OCI-M1 (cell line): ENCODE measurements at regions not wholly inside any gene's neighbourhood (a gene's known extent, or its start where the extent isn't known, plus 50 kb on each side); places are given as distances from the start of the nearest gene placed in this dataset.
"Not testable (repeated sequence)": the region's sequence is repeated elsewhere in the genome, so short reads cannot be mapped to it uniquely, and the experiment has no call there.

Experiments used
- DNase-seq: peaks from one replicate; lab custom pipeline; 2025; lab: John Stamatoyannopoulos, UW

DNA sequence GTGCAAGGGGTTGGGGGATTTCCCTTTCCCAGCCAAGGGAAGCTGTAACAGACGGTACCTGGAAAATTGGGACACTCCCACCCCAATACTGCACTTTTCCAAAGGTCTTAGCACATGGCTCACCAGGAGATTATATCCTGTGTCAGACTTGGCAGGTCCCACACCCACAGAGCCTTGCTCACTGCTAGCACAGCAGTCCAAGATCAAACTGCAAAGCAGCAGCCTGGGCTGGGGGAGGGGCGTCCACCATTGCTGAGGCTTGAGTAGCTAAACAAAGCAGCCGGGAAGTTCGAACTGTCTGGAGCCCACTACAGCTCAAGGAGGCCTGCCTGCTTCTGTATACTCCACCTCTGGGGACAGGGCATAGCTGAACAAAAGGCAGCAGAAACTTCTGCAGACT, 604.2 kb upstream of the SEMA3D start:
- not testable (repeated sequence) for DNase-seq

DNA sequence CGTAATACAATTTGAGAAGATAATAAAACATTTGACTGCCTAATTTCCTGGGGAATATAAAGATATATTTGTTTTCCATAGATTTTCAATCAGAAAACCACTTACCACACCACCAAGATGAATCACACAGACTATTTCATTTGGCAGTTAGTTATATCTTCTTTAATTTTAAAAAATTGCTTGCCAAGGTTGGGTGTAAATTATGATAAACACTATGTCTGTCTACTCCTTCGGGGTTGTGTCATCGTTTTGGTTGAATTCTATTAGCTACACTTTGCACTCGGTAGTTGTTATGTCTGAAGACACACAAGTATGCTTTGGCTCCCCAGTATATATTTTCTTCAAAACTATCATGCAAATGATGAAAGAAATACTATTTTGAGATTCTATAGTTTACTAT, 594.8 kb upstream of the SEMA3D start:
- DNase-seq: peak; percentile 22

DNA sequence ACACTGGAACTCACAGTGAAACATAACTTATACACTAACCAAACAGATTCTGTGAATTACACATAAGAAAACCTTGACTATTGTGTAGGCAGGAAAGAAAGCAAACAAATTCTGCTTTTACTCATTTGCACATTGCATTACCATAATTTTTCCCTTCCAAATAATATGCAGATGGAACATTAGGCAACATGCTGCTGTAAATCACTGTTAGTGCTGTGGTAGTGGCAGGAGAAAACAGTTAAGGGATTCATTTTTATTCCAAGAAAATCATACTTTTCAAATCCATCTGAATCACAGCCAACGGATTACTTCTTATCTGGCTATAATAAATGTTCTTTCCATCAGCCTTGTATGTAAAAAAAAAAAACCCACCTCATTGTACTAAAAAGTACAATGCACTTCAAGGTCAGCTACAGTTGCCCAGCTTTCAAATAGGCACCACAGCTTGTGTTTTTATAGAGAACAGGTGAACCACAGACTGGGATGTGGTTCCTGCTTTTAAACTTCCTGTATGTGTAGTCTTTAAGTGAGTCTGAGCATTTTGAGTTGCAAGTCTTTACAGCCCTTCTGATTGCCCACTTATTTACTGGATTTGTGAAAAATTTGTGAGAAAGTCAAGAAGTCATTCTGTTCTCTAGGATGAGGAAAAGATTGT, 590.0 kb upstream of the SEMA3D start:
- DNase-seq: no peak

DNA sequence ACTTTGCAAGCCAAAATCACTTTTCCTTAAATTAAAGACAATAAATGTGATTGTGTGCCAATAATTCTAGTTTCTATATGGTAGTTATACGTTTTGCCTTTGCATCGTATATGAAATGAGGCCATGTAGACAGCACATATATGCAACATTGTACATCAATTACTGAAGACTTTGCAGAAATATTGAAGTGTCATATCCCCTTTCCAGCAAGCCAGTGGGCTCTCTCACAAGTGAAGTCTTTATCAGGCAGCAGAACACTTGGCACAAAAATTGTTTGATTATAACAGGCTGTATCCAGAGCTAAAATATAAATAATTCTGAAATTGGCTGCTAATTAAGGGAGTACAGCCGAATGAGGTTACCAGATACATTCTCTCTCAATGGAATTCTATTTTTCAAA, 588.6 kb upstream of the SEMA3D start:
- DNase-seq: no peak

DNA sequence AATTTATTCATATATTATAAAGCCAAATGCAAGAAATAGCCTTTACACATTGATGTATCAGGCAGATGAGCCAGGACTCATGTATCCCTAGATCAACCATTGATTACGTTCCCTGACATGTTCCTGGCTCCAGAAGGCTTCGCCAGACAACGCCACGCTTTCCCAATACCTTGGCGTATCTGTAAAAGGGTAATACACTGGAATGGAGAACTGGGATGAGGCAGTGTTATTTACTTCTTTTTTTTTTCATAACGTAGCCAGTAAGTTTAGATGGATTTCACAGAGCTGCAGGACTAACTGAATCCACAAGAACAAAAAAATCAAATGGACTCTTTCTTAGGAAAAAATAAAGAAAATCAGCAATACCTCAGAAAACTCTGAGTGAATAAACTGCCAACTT, 588.1 kb upstream of the SEMA3D start:
- DNase-seq: no peak

GRCh38 chr7:85773116-85773728, 586.4 kb upstream of the SEMA3D start:
- DNase-seq: no peak

DNA sequence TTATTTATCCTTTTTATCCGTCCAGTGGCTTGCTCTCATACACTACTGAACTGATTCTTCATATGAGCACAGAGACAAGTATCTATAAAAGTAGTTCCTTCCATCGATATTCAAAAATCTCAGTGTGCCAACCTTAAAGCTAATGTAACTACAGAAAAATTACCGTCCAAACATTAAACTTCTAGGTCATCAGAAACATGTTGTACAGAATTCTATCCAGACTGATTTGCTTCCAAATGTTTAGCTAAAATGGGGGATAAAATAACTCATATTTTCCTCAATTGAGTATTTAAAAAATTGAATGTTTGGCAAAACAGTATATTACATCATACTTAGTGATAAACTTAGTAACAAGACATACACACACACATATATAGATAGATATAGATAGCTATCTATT, 584.7 kb upstream of the SEMA3D start:
- no peak for DNase-seq

DNA sequence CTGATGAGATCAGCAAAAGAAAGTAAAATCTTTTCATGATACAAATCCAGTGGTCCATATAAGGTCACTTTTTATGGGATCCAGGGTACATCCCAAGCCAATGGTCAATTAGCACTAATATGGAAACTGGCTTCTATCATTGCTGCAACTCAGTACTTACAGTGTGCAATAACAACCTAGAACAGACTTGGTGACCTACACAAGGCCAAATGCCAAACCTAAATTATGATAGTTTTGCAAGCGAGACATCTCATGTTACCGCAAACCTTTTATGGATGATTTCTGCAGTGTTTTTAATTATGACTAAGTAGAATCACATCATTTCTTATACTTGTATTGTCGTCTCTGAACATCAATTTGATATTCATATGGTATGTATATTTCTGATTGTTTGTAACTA, 583.5 kb upstream of the SEMA3D start:
- DNase-seq: no peak

GRCh38 chr7:85765698-85766298, 578.9 kb upstream of the SEMA3D start:
- DNase-seq: no peak

GRCh38 chr7:85764034-85764433, 577.2 kb upstream of the SEMA3D start:
- no peak for DNase-seq

DNA sequence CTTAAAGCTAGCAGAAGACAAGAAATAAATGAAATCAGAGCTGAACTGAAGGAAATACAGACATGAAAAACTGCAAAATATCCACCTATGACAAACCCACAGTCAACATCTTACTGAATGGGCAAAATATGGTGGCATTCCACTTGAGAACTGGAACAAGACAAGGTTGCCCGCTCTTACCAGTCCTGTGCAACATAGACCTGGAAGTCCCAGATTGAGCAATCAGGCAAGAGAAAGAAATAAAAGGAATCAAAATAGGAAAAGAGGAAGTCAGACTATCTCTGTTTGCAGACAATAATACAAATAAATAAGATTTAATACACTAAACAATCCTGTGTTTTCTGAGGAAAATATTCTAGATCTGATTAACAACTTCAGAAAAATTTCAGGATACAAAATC, 570.5 kb upstream of the SEMA3D start:
- DNase-seq: no peak

- peak; percentile 87 for DNase-seq
Measured at GRCh38 chr7:85750454-85750949, 563.6 kb upstream of the SEMA3D start.

DNA sequence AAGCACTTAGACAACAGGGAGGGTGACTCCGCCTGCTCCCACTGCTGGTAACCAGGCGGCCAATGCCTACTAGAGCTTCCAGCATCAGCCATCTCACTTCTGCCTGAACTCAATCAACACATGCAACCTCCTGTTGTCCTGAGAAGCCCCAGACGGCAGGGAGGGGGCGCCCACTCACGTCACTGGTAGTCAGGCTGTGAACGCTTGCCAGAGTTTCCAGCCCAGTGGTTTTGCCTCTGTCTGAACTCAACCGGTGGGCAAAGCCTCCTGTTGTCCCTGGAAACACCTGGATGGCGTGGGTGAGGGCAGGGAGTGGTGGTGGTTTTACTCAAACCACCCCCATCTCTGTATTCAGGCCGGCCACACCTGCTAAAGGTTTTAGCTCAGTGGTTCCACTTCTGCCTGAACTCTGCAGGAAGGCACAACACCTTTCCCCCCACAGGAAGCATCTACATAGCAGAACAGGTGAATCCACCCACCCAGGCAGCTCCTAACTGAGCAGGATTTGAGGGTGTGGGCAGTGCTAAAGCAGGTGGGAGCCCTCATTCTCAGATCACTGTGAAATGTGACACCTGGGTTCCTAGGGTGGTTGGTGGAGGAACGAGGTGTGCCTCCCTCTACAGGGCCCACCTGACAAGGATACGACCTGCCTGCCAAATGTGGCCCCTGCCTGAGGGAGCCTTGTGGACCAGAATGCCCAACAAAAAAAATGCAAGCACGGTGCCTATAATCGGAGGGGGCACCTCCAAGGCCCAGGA, 563.0 kb upstream of the SEMA3D start:
- DNase-seq: peak; percentile 11

DNA sequence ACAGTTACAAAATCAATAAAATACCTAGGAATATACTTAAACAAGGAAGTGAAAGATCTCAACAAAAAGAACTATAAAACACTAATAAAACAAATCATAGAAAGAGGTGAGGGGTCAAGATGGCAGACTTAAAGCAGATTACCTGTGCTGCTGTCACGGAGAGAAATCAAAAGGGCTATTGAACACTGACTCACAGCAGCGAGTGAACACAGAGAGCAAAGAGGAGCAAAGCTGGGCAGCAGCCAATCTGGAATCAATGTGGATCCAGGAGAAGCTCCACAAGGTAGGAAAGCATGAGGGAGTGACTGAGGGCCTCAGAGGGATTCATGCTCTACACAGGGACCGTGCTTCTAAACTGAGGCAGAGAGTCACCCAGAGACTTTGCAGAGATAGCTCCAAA, 562.0 kb upstream of the SEMA3D start:
- DNase-seq: no peak

- DNase-seq: no peak
Measured at GRCh38 chr7:85737426-85737825, 550.6 kb upstream of the SEMA3D start.

DNA sequence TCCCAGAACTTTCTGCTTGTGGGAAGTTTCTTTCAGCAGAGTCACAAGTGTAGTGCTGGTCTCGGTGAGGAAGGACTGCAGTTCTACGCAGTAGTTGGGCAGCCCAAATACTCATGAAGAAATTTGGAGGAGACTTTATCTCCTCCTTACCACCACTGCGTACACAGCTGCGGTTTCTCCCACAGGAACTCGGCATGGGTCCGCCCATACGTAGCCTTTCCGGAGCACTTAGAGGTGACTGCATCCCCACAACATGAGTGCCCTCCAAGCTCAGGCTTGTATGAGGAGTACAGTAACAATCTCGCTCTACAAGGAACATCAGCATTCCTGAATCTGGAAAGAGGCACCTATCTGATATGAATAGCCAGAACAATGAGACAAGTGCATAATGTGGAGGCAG, 549.2 kb upstream of the SEMA3D start:
- DNase-seq: peak; percentile 50

DNA sequence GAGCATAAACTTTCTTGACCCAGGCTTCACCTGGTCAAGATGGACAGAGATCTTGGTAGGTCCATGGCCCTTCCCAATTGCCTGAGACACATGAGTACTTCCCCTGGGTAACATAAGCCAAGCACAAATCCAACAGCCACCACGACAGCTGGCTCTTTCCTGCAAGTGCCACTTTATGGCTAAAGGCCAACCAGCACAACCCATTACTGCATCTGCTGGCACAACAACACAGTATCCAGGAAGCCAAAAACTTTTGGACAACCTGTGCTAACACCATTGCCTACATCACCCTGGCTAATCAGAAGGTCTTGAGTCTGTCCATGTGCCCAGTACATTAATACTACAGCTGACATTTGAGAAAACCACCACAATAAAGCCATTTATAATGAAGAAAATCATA, 548.0 kb upstream of the SEMA3D start:
- no peak for DNase-seq

- no peak for DNase-seq
Measured at GRCh38 chr7:85733169-85733915, 546.5 kb upstream of the SEMA3D start.

- DNase-seq: no peak
Measured at GRCh38 chr7:85730012-85730411, 543.2 kb upstream of the SEMA3D start.

DNA sequence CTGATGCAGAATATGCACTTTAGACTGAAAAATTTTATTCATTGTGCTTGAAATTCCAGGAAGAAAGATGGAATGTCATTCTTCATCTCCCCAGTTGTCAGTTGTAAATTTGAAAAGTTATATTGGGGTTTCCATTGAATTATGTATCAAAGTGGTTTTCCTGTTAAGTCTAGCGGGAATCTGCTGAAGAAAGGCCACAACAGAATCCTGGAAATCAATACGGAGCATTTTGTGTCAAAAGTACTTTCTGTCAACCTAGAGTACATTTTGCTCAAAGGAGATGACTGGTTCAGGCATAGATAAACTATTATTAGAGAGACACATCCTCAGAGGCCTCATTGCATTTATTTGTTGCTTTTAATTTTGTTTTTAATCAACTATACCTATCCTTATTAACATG, 538.2 kb upstream of the SEMA3D start:
- DNase-seq: no peak

- peak; percentile 70 for DNase-seq
Measured at GRCh38 chr7:85719981-85720953, 533.4 kb upstream of the SEMA3D start.
